Stimulated activated CD8-positive, alpha-beta memory T cell treated with anti-CD3 and anti-CD28 coated beads, Interleukin-7, amount 100 ng/mL, for 48 hours (primary cell): ENCODE measurements at regions not wholly inside any gene's neighbourhood (a gene's known extent, or its start where the extent isn't known, plus 50 kb on each side); places are given as distances from the start of the nearest gene placed in this dataset.
"Not testable (repeated sequence)": the region's sequence is repeated elsewhere in the genome, so short reads cannot be mapped to it uniquely, and the experiment has no call there.

Source experiments
- DNase-seq, 2 donors: peaks; one replicate each; pipeline ENCODE4 v3.0.0-alpha.2; 2020; ENCODE audit warnings: low read depth in 1 of 2; ENCODE audit errors: extremely low read depth in 1 of 2

GRCh38 chr5:125914471-125914870, 508.7 kb upstream of the GRAMD2B start:
- DNase-seq, result no peak

- DNase-seq, result not testable (repeated sequence)
These were observed 499.3 kb upstream of the GRAMD2B start for GRCh38 chr5:125923958-125924357.

GRCh38 chr5:125926172-125926571, 497.0 kb upstream of the GRAMD2B start:
- DNase-seq, result no peak

- no peak for DNase-seq
These were observed 494.5 kb upstream of the GRAMD2B start for GRCh38 chr5:125928663-125929062.

GRCh38 chr5:125950012-125950615, 473.1 kb upstream of the GRAMD2B start:
- no peak for DNase-seq

- no peak for DNase-seq
These were observed 462.1 kb upstream of the GRAMD2B start for GRCh38 chr5:125961150-125961549.

GRCh38 chr5:125965577-125965976, 457.6 kb upstream of the GRAMD2B start:
- DNase-seq, result no peak

GRCh38 chr5:125967576-125967975, 455.6 kb upstream of the GRAMD2B start:
- DNase-seq, result no peak

GRCh38 chr5:125969011-125969813, 454.0 kb upstream of the GRAMD2B start:
- no peak for DNase-seq

GRCh38 chr5:125969814-125970171, 453.4 kb upstream of the GRAMD2B start:
- no peak for DNase-seq

GRCh38 chr5:125970631-125971307, 452.4 kb upstream of the GRAMD2B start:
- no peak for DNase-seq

GRCh38 chr5:125972706-125973105, 450.5 kb upstream of the GRAMD2B start:
- DNase-seq, result no peak

- DNase-seq, result no peak
These were observed 448.5 kb upstream of the GRAMD2B start for GRCh38 chr5:125974679-125975078.

GRCh38 chr5:125976421-125977000, 446.7 kb upstream of the GRAMD2B start:
- no peak for DNase-seq

GRCh38 chr5:125978015-125978414, 445.2 kb upstream of the GRAMD2B start:
- DNase-seq, result no peak

GRCh38 chr5:125979636-125980035, 443.6 kb upstream of the GRAMD2B start:
- DNase-seq, result no peak

- DNase-seq, result no peak
These were observed 442.2 kb upstream of the GRAMD2B start for GRCh38 chr5:125981016-125981415.

GRCh38 chr5:125987677-125988255, 435.4 kb upstream of the GRAMD2B start:
- DNase-seq, result no peak

- DNase-seq, result no peak
These were observed 431.2 kb upstream of the GRAMD2B start for GRCh38 chr5:125992050-125992449.

GRCh38 chr5:125999271-126000030, 423.8 kb upstream of the GRAMD2B start:
- not testable (repeated sequence) for DNase-seq

- no peak for DNase-seq
These were observed 422.7 kb upstream of the GRAMD2B start for GRCh38 chr5:126000507-126000906.
